NCI-H187 treated with DMSO at 0.1 percent for 48 hours (cell line): ENCODE measurements at regions not wholly inside any gene's neighbourhood (a gene's known extent, or its start where the extent isn't known, plus 50 kb on each side); places are given as distances from the start of the nearest gene placed in this dataset.
A peak's percentile ranks its signal among the peaks of the same experiment; 100 is the strongest.

Experiments used
- DNase-seq: peaks from one replicate; lab custom pipeline; 2025; lab: John Stamatoyannopoulos, UW

DNA sequence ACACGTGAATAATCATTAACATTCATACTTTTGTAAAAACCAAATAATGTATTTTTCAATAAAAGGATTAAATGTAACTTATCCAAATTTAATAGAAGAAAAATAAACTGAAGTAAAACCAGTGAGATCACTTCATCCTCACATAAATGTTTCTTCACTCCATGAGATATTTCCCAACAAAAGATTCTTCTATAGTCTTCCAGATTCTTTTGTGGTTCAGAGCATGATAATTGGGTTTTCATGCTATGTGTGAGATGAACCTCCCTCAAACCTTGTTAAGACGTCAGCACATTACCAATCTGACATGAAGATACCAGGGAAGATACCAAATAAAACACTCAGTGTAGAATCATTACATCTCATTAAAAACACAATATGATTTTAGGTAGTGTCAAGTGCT is 62.9 kb upstream of the OXGR1 start:
- DNase-seq = no peak

DNA sequence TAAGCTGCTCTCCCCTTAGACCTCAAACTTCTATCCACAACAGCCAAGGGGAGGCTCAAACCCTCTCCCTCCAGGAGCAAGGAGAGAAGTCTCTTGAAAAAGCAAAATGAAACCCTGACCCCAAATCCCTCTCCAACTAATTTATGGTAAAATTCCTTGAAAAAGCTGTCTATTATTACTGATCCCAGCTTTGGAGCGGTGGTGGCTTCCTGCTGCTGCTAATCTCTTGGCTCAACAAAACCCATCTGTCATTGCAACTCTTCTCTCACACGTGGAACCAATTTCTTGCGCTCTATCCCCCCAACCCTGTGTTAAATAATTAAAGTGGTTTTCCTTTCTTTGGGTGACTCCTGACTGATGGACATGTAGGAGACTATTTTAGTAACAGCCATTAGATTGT is 64.1 kb upstream of the OXGR1 start:
- DNase-seq = no peak

DNA sequence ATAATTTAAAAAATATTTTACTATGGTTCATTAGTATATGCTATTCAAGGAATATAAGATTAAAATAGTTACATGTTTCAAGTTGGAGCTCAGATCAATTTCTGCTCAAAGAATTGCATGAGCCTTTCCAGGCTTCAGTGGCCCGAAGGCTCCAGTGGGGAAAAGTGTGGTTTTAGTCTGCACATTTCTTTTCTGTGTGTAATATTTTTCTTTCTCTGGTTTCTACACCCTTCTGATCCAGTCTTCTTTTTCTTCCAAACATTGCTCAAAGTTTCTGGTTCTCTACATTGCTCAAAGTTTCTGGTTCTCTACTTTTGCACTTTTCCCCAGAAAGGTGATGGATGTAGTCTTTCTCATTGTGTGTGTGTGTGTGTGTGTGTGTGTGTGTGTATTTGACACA is 64.7 kb upstream of the OXGR1 start:
- DNase-seq = no peak

DNA sequence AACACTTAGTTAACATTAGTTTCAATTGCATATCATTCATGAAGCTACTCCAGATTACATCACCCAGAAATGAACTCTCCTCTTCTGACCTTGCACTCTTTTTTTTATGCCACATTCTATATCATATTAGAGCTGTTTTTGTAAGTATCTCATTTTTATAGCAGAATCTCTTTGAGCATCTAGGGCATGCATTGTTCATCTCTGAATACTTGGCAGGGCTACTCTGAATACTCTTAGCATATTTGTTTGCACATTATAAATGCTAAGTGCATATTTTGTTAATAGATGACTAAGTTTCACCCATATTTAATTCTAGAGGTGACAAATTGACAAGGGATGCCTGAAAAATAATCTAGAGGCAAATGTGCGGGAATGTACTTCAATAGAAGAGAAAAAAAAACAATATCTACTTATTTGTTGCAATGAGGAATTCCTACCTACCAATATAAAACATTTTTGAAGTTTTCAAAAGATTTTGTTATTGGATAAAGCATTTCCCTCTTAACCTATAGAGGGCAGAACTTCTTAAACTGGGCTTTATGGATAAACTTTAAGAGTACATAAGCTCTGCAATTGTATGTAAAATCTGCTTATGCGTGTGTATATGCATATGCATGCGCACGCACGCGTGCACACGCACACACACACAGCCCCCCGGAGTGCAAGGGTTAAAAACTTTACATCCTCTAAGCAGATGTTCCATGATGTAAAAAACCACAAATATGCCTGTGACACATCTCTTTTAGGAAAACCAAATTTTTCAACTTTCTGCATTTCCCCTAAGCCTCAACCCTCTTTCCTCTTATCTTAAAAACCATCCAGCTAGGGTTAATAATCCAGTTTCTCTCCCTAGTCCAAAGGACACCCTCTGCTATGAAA is 73.0 kb upstream of the OXGR1 start:
- no peak for DNase-seq

DNA sequence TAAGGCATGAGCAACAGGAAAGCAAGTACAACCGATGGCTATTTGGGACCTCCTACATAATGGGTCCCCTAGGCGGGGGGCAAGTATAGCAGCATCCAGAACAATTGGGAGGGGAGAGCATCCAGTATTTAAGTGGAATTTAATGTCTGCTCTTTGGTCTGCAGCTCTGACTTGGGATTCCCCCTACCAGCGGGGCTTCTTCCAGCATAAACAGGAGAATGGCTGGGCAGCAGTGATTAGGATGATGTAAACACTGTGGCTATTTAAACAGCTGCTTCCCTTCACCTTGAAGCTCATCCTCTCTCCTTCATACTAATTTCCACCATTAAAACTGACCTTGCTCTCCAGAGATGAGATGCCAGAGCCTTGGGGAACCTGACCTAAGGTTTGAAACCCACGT is 73.9 kb upstream of the OXGR1 start:
- no peak for DNase-seq

DNA sequence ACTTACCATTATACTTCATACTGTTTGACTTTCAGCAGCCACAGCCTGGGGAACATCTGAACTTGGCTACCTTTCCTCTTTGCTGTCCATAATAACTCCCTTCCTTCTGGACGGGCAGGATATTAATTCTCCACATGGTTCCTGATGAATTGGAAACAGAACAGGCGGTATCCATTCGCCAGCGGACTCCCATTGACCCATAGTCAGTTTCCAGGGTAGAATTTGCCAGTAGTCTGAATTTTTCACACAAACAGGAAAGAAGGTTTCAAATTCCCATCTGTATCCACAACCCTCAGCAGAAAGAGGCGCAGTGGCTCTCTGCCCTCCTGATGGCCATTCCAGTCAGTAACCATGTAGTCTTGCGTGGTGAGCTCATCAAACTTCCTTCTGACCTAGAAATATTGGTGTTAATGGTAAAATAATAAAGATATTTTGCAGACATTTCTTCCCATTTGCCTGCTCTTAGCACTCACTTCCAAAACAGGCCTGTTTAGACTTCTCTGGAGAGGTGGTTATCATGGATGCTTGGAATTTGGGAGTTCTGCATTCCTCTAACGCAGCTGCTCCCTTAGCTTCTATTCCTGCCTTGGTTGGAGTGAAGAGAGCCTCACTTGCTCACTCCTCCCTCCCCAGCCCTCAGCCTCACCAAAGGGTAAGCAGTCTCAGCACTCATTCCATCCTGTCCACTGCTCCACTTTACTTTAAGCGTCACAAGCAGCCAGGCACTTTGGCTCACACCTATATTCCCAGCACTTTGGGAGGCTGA is 75.0 kb upstream of the OXGR1 start:
- DNase-seq = no peak

DNA sequence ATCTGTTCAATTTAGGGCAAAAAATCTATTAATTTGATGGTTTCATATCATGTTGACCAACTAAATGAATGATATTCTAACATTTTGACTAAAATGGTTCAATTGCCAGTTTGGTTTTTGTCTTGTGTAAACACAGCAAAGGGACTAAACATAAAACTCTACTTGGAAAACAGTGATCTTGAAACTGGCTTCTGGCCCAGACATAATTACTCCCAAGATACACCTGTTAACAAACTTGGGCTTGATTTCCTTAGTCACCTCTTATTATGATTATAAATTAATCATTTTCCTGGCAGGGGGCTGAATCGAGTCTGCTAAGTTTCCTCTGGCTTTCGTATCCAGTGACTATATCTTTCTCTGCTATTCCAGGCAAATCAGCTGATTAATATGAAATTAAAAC is 78.0 kb upstream of the OXGR1 start:
- no peak for DNase-seq

DNA sequence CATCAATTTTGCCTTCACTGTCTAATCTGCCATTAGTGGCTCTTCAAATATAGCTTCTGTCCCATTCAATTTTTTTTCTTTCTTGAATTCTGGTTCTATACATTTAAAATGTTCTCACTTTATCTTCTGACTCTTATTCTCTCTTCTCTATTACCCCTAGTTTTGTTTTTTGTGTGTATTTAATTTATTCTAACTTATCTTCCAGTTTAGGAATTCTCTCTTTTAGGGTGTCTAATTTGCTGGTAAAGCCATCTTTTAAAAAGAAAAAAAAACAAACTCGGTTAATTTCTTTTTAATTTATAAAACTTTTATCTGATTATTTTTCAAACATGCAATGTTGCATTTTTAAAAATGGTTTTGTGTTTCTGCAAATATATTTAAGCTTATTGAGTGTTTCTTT is 80.3 kb upstream of the OXGR1 start:
- no peak for DNase-seq

DNA sequence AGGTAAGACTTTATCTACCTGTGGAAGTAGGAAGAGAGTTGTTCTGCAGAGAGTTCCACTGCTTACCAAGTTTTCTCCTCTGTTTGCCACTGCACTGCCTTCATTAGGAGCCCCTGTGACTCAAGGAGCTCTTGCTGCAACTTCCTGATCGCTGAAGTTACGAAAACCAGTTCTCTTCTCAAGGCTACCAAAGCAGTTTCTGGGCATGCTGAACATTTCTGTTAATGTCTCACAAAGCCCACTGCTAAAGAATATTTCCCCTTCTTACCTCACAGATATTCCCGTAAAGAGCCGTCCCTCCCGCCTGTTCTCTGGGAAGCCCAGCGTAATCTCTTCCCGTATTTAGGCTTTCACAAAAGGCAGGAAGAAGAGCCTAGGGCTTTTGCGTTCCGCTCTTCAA is 82.6 kb upstream of the OXGR1 start:
- no peak for DNase-seq

DNA sequence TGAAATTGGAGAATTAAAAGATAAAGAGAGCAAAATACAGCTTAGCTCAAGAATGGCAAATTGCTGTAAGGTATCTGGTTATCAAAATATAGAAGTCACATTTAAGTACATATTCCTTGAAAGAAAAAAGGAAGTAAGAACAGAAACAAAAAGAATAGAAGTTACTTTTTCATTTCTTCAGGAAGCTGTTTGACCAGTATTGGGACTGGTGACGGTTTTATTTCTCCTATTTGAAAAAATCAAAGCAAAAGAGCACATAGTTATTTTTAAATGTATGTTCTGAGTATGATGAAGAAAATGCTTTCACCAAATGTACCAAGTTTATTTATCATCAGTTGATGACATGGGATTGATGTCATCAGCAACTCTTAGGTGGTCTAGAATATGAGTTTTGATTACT is 83.1 kb upstream of the OXGR1 start:
- DNase-seq = no peak

DNA sequence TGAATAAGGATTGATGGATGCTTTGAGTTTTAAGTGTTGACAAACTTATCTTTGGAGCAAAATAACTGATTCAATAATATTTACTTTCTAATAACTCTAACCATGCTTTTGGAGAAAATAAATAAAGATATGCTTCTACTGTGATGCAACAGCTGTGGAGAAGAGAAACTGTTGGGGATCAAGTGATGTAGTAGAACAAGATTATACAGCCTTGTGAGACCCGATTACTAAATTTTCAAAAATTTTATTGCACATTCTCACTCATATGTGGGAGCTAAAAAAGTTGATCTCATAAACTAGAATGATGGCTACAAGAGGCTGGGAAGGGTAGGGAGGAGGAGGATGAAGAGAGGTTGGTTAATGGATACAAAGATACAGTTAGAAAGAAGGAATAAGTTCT is 85.5 kb upstream of the OXGR1 start:
- DNase-seq = no peak

DNA sequence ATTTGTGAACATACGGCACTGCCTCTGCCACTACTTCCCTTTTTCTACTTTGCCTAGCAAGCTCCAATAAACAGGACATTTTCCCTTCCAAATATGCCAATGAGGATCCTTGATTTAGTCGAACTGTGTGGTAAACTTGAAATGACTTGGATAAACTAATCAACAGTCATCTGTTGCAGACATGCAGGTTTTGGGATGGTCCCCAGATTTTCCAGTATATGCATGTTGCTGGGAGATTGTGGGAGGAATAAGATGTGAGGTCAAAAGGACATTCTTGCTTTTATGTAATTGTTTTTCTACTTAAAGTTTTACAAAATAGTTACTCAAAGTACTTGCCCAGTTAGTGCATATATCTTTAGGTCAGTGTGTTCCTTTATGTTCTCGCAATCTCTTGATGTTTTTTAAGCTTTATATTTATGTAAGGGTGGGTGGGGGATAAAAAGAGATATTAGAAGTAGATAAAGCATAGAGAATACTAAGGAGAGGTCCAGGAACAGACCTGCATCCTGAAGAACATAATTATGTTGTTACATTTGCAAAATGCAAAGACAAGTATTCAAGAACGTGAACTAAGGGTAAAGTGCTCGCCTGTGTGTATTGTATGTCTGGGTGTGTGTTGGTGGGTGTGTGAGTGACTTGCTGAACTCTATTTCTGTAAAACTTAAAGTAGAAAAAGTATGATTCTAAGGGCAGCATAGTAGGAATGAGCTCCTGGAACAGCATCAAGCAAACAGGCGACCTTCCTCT is 88.4 kb upstream of the OXGR1 start:
- DNase-seq = no peak

DNA sequence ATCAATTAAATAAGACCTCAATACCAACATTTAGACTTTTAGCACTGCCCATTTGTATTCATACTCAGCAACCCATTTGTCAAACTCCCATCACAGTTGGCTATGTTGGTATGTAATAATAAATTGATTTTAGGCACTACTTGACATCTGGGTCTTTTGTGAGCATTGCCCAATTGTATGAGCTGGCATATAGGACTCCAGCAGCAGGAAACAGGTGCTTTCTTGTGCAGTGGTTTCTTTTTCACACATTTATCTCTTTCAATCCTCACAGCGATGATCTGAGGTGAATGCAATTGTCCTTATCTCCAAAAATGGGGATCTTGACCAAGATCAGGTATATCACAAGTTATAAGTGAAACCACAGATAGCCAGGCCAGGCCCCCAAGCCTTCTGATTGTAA is 96.9 kb upstream of the OXGR1 start:
- DNase-seq = no peak

DNA sequence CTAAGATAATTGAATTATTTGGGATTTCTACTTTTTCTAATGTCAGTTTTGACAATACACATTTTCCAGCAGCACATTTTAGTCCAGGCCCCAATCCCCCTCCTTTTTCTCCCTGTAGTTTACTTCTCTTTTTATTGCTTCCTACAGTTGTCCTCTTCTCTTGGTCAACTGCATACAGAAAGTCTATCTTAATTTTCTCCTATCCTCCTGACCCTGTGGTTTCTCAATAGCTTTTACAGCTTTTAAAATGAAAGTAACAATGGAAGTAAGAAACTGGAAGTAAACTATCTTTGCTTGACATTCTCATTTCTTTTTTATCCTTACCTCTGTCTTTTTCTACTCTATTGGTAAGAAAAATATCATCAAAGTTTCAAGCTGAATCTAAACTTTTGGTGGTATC is 106.5 kb upstream of the OXGR1 start:
- DNase-seq = no peak

DNA sequence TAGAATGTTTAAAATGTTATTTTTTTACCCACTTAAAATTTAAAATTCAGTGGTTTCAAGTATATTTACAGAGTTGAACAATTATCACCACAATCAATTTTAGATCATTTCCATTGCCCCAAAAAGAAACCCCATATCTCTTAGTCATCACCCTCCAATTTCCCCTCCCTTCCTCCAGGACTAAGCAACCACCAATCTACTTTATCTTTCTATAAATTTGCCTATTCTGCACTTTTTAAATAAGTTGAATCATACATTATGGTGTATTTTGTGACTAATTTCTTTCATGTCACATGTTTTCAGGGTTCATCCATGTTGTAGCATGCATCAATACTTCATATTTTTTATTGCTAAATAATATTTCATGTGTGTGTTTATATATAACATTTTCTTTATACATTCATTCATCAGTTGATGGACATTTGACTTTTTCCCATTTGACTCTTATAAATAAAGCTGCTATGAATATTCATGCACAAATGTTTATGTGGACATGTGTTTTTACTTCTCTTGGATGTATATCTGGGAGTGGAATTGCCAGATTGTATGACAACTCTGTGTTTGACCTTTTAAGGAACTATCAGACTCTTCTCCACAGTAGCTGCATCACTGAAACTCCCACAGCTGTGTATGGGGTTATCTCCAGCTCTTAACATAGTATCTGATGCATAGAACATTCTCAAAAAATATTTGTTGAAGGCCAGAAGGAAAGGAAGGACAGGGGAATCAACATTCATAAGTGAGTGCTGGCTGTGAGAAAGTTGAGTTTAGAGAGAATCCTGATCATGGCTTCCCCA is 107.8 kb upstream of the OXGR1 start:
- DNase-seq = no peak

DNA sequence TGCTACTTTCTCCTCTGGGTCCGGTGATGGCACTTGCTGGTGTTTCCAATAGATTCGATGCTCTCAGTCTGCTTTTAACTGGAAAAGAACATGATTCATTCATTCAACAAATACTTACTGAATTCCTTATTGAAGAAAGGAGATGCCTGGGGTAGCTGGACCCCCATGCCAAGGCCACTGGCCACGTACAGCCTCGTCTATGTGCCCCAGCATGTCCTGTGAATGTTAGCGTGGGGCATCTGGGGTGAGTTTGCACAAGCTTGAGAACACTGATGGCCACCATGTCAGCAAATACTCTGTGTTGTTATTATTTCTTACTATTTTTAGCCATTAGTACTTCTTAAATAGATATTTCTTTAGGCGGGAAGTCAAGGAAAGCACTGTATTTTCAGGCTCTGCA is 112.0 kb upstream of the OXGR1 start:
- no peak for DNase-seq

DNA sequence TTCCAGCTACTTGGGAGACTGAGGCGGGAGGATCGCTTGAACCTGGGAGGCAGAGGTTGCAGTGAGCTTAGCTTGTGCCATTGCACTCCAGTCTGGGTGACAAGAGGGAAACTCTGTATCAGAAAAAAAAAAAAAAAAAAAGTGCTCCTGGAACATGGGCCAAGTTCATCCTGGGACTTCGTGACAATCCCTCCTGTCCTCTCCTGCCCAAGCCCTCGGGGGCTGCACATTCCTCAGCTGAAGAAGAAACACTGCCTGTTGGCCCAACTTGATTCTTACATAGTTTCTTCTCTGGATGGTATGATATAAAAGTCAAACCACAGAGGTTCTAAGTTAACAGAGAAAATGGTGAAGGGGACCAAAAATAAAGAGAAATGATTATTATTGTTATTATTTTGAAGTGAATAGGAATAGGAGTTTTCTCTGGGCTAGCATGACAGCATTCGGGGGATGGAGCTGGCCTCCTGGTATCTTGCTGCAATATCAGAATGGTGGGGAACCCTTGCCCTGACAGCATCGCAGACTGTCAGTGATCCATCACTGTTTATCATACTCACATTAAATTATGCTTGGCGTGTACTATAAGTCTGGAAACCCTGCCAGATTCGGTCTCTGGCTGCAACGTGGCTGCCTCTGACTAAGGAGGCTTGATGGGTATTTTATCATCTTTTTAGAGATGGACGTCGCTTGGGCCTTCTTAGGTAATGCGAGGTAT is 113.7 kb upstream of the OXGR1 start:
- no peak for DNase-seq

DNA sequence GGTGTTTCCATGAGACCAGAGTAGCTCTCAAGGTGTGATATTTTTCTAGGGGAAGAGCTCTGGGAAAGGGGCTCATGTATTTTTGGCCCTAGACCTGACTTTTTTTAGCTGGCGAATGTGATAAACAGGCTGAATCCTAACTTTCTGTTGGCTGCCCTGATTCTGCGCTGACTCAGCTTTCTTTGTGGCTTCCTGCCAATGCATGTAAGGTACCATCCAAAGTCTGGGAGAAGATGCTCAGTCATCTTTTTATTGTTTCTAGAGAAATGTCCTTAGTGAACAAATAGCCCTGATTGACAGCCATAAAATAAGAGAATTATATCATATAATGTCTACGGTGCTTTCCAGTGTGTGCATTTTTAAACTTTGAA is 113.6 kb upstream of the MBNL2 start:
- no peak for DNase-seq

DNA sequence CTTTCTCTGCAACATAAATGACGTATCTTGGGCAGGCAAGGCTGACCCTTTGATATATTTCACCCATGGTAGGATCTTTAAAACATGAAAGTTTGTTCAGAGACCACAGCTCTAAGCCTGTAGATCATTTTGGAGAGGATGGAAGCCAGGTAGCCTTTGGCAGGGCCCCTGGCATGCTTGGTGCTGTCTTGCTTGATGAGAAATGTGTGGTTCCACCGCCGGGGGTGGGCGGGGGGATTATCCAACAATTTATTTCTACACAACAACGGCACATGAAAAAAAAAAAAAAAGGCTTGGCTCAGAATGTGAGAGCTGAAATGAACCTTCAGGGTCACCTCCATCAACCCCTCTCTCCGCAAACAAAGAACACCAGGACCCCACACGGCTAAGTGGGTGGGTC is 112.9 kb upstream of the MBNL2 start:
- no peak for DNase-seq

DNA sequence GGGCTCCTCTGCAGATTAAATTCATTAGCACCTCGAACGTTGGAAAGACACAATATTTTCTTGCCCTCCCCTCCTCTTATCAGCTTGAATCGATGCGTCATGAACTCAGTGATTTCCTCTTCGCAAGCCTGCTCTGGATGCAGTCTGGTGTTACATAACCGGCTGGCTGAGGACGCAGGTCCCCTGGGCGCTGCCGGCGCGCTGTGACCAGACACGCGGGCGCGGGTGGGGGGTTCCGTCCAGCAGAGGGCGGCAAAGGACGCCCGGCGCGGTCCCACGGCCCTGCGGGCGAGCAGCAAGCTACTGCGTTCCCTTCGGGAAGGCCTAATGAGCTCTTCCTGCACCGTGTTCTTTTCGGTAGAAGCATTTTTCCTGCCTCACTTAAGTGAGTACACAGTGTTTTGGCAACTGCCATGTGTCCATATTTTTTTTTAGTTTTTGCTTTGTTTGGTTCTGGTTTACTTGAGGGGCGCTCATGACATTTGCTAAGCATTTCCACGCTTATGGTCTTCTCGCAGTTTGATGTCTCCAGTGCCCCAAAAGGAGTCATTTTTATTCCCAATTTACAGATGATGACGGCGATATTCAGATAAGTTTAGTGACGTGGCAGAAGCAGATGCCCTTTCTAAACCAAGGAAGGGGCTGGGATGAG is 112.2 kb upstream of the MBNL2 start:
- DNase-seq = peak; percentile 57

DNA sequence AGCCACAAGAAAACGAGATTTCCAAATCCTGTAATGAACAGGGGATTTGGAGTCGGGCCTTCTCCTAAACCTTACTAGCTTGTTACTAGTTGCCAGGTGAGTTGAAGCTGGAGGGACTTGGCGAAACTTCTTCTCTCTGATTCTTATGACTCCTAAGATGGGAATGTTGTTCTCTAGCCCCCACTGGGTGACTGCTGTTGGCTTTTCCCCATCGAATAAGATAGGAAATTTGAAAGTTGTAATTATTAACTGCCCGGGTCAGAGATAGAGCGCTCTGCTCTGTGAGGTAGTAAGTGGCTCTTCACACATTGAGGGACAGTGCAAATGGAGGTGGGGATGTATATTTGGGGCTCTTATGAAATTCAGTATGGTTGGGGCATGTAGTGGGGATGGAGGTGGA is 111.2 kb upstream of the MBNL2 start:
- DNase-seq = no peak
